CD4-positive, alpha-beta T cell treated with Interleukin-4 for 1 hour (primary cell): ENCODE measurements at regions not wholly inside any gene's neighbourhood (a gene's known extent, or its start where the extent isn't known, plus 50 kb on each side); places are given as distances from the start of the nearest gene placed in this dataset.
"Not testable (repeated sequence)": the region's sequence is repeated elsewhere in the genome, so short reads cannot be mapped to it uniquely, and the experiment has no call there.

Experiments used
- DNase-seq, 2 donors: peaks; one replicate each; pipeline ENCODE4 v3.0.0-alpha.2; 2020 to 2022

DNA sequence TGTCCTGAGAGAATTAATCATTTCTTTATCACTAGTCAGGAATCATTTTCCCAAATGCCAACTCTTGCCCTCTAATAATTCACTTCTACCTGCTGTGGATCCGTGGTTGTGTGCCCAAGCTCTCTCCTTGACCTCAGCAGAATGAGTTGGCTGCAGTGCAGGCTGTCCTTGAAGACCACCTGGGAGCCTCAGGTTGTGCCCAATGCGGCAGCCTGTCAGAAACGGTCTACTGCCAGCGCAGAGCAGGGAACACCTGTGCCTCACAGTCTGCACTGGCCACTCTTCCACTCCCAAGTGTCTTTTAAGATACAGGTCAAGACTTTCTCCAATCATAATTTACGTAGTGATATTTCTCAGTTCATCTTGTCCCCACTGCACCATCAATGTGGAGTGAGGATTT is 246.0 kb upstream of the PHF14 start:
- DNase-seq, result no peak

DNA sequence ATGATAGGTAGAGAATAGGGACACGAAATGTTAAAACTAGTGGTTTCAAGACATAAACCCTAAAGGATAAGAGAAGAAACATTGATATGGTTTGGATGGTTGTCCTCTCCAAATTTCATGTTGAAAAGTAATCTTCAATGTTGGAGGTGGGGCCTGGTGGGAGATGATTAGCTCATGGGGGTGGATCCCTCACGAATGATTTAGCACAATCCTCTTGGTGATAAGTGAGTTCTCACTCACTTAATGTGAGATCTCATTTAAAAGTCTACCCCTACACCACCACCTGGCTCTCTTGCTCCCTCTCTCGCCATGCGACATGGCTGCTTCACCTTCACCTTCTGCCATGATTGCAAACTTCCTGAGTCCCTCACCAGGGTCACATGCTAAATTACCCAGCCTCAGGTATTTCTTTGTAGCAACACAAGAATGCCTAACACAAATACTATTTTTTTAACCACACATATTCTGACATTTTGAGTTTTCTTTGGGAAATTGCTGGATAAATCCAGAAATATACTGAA is 242.4 kb upstream of the PHF14 start:
- no peak for DNase-seq

DNA sequence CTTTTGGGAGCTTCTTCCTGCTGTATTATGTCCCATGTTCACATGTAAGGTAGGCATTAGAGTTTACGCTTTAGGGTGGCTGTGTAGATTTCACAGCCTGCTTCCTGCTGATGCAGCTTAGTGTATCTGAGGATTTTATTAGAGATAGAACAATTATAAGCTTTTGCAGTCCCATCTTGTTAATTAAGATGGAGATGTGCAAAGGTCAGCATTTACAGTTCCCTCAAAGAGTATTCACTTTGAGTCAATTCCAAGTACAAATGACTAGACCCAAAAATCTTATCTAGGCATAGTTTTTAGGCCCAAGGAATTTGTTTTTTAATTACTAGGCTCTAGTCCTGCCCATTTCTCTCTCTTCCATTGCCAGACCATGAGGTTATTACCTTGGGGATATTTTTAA is 239.9 kb upstream of the PHF14 start:
- no peak for DNase-seq

DNA sequence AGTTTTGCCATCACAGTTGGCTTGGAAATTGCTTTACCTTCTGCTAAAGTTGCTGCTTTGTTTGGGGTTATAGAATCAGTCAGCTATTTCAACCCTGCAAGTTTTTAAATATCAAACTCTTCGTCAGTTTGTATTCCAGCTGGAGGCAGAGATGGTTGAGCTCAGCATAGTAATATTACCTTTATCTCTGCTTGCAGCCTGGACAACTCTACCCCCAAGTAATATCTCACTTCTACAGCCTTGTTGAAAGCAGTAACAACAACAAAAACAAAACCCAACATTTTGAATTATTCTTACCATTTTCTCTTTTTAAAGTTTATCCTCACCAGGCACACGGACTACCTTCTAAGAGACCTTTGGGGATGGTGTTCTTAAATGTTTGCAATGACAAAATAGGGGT is 239.1 kb upstream of the PHF14 start:
- no peak for DNase-seq

DNA sequence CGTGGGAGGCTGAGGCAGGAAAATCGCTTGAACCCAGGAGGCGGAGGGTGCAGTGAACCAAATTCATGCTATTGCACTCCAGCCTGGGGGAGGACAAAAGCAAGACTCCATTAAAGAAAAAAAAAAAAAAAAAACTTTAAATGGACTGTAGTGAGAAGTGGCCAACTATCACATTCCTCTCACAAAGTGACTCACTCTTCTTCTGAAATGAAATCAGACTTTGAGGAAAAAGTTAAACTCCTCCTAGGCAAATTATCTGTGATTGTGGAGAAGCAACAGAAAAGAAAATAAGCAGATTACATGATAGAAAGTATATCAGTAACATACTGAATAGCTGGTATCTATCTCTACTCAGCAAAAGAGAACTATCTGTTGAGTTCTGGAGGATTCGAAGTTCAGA is 234.3 kb upstream of the PHF14 start:
- no peak for DNase-seq

DNA sequence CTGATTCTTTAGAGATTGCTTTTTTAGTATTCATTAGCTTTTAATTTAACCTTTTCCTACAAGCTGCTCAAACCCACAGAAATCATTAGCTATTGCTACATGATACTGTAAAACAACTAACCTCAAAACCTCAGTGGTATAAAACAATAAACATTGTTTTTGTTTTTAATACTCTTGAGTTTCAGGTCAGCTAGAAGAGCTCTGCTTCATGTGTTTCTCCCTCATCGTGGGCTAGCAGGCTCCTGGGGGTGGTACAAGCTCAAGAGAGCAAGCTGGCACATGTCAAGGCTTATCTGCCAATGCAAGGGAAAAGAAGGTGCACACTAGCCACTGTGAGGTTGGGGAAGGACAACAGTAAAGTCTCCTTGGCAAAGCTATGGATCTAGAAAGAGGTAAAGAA is 232.9 kb upstream of the PHF14 start:
- no peak for DNase-seq

DNA sequence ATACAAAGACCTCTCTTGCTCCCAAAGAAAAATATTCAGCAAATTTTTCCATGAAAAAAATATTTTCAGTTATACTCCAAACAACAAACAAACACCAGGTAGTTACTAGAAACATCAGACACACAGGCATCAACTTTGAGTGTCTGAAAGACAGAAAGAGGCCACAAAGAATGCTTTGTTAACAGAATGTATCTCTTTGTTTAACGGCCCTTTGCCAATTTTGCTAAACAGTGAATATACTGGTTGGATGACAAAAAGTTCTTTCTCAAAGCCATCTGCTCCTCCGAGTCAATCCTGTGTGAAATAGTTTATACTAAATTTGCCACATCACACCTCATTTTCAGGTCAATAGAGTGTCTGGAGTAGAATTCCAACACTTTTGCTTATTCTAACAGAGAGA is 216.7 kb upstream of the PHF14 start:
- no peak for DNase-seq

DNA sequence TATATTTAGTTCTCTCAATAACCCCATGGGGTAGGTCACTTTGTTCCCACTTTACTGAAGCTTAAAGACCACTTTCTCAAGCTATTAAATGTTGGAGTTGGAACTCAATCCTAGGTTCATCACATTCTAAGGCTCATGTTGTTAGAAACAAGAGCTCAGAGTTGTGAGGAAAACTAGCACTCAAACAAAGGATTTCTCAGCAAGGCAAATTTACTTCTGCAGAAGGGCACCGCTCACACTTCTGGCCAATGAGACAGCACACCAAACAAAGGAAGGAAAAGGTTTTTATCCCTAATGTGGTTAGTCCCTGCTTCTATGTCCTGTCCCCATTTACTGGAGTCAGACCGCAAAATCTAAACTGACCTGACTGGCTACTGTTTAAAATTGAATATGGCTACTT is 214.6 kb upstream of the PHF14 start:
- DNase-seq, result no peak

DNA sequence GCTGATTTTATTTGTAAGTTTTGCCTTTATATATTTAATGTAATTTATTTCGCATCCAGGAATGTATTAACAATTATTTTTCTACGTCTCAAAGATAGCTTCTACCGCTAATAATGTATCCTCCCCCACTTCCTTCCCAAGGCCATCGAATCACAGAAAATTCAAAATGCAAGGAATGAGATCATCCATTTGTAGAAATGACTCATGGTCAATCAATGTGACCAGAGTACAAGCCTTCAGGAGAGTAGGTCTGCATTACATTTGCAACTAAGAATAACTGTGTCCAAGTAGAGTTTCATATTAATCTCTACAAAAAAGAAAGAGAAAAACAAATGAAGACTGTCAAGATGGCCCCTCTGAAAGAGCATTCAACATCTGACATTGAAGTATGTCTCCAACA is 205.9 kb upstream of the PHF14 start:
- DNase-seq, result no peak

DNA sequence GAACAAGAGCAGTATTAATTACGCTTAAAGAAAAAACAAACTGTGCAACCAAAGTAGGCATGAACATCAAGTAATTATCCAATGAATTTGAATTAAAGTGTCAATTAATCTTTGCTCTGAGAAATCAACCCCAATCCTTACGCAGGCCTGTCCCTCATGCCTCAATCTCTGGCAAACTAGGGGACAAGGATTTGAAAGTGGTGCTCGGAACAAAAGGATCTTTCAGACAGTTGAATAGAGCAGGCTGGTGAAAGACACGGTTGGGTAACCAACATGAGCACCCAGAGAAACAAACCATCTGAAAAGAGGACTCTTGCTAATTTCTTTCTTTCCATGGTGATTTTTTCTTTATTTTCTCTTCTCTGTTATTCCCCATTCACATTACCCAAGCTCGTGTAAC is 203.5 kb upstream of the PHF14 start:
- no peak for DNase-seq

DNA sequence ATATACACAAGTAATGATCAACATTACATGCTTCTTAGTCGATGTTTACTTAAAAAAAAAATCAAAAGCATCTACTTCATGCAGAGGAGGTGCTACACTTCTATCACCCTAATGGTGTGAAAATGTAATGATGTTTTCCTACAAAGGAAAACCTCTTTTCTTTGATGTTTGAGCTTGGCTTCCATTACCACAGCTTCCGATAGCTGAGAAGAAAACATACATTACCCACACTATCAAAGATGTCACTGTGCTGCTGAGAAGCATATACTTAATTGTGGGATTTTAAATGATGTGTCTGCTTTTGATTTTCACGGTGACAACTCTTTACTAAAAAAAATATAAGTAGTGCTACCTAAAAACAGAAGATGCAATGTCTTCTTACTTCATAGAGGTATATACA is 200.2 kb upstream of the PHF14 start:
- no peak for DNase-seq

DNA sequence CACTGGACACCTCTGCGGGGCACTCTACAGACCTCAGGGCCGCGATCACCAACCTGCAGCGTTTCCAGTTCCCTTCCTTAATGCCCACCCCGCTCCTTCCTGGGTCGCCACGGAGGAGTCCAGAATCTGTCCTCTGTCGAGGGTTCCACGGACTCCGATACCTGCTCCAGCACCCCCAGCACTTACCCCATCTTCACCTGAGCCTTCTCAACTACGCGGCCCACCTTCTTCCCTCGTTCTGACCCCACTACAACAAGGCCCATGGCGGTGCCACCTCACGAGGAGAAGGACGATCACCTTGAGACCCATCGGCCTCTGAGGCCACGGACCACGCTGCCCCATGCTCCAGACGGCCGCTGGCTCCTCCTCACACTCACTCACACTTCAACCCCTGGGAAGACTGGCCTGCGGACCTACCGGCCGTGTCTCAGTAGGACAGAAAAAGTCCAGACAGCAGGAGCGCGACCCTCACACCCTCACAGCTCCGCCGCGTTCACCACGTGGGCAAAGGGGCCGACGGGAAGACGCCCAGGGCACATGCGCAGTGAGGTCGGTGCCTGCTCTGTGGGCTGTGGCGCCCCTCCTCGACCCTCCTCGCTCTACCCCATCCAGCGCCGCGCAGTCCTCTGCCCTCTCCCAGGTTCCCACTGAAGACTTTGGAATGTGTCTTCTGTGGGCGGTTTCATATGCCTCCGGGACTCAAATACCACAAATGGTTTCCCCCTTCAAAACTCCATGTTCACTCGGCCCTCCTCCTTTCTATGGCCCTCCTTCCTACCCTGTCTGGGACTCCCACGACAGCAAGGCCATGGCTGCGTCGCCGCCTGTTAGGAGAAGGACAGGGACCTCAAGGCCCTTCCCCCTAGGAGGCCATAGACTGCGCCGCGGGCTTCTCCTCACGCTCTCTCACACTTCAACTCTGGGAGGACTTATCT is 193.9 kb upstream of the PHF14 start:
- DNase-seq, result no peak

DNA sequence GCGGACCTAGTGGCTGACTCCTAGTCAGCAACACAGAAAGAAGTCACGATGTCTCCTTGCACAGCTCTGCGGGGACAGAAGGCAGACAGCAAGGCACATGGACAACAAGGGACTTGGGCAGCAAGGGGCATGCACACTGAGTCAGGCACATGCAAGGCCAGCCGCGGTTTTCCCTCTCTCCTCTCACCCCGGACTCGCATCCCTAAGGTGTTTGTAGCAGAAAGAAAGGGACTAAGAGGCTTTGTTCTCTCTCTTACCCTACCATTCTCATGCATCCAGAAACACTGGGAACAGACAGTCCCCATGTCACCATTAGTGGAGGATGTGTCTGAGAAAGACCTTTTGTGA is 193.3 kb upstream of the PHF14 start:
- no peak for DNase-seq

DNA sequence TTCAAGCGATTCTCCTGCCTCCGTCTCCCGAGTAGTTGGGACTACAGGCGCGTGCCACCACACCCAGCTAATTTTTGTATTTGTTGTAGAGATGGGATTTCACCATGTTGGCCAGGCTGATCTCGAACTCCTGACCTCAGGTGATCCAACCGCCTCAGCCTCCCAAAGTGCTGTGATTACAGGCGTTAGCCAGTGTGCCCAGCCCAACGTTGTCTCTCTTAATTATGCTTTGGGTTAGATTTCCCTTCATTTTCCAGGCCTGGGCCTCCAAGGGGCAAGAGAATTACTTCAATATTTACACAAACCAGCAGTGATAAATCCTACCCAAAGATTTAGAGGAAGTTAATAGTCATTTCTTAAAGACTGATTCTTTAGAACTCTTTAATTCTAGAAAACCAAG is 186.7 kb upstream of the PHF14 start:
- not testable (repeated sequence) for DNase-seq

DNA sequence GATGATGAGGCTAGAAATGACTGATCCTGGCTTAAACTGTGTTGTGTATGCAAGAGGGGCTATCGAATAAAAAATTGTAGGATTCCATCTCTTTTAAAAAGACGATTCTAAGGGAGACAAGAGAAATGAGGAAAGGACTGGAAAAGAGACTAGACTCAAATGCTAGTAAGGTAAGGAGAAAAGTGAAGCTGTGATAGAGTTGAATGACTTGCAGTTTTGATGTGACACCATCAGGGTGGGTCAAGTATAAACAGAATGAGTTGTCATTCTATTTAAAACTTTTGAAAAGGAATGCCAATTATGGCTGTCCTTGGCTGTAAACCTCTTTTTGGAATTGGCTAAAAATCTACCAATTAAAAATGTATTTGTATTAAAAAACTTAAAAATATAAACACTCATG is 184.5 kb upstream of the PHF14 start:
- DNase-seq, result no peak

DNA sequence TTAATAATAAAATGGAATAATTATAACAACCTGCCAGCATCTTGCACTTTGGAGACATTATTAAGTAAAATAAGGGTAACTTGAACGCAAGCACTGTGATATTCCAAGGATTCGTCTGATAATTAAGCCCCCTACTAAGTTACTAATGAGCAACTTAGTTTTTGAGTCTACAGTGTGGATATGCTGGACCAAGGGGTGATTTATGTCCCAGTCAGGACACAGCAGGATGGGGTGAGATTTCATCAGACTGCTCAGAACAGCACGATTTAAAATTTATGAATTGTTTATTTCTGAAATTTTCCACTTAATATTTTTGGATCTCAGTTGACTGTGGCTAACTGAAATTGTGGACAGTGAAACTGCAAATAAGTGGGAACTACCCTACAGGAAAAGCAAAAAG is 182.8 kb upstream of the PHF14 start:
- no peak for DNase-seq

DNA sequence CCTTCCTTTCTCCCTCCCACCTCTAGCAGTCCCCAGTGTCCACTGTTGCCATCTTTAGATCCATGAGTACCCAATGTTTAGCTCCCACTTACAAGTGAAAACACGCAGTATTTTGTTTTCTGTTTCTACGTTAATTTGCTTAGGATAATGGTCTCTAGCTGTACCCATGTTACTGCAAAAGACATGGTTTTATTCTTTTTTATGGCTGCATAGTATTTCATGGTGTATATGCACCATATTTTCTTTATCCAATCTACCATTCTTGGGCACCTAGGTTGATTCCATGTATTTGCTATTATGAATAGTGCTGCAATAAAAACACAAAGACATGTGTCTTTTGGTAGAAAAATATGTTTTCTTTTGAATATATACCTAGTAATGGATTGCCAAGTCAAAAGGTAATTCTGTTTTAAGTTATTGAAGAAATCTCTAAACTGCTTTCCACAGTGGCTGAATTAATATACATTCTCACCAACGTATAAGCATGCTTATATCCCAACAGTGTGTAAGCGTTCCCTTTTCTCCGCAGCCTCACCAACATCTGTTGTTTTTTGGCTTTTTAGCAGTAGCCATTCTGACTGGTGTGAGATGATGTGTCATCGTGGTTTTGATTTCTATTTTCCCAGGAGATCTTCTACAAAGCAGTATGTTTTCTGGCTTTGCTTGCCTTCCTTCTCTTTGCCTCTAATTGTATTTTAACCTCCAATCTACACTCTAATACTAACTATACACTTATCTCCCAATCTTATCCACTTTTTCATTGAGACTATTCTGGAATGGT is 179.5 kb upstream of the PHF14 start:
- no peak for DNase-seq

DNA sequence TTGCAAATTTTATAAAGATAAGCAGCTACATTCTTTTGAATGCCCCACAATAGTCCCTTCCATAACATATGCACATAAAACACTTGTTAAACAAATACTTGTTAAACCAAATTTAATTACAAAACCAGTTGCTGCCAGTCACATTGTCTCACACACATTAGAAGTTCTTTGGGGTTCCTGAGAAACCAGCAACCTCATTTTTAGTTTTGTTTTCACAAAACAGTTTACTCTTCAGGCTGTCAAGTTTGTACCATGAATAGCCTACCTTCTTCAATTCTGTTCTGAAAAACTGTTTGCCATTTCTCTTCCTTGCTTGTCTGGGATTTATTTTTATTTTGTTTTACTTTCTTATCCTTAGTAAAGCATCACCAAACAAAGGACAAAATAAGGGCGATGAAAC is 176.5 kb upstream of the PHF14 start:
- no peak for DNase-seq

DNA sequence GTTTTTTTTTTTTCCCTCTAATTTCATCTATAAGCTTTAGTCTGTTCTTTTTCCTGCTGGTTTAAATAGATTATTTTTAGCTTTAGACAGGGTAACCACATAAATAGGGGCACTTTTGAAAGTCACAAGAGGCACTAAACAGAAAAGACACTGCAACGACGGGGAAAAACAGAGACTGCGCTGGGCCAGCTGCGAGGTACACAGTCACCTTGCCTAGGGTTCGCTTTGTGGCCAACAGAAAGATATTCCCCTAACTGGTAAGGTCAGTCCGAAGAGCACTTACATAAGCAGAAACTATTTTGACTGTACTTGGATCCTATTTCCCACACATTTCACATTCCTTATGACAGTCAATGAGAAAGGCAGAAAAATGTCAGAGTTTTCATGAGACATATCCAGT is 175.6 kb upstream of the PHF14 start:
- DNase-seq, result no peak

DNA sequence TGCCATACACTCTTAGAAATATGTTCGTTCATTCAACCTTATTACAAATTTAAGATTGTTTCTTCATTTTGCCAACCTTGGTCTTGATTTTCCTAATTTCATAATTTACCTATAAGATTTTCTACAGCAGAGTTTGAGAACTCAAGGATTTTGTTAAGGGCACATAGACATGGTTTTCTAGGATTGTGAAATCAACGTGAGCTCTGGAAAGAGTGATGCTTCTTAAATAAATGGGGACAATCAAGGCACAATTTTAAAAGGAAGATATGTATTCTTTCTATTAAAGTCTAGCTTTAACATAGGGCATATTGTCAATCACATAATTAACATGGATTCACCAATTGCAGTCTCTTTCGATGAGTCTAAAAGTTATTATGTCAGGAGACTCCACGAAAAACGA is 174.2 kb upstream of the PHF14 start:
- no peak for DNase-seq

DNA sequence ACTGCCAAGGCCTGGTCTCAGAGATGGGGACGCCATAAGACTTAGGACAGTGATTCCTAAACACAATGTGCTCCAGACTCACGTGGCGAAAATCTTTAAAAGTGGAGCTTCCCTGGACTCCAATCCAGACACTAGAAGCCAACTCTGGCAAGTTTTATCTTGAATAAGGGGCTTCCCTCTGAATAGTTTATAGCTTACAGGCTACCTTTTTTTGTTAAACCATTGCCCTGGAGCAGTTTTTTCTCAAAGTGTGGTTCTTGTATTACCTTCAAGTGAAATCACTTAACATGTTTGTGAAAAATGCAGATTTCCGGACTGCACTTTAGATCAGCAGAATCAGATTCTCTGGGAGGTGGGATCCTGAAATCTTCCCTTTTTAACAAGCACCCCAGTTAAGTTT is 171.7 kb upstream of the PHF14 start:
- no peak for DNase-seq

DNA sequence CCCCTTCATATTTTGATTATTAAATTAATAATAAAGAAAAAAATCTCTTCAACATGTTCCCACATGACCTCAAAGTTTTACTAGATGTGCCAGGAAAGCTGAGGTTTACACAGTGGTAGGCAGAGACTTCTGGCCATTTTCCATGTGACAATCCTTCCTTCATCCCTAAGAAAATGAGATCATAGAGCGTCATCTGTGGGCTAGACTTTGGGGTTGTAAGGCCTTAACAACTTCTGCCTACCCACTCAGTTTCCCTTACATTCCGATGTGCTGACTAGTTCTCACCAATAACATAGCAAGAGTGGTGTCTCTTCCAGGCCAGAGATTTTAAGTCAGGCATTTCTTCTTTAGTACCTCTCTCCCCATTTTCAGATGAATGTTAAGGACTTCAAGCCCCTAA is 171.1 kb upstream of the PHF14 start:
- no peak for DNase-seq

DNA sequence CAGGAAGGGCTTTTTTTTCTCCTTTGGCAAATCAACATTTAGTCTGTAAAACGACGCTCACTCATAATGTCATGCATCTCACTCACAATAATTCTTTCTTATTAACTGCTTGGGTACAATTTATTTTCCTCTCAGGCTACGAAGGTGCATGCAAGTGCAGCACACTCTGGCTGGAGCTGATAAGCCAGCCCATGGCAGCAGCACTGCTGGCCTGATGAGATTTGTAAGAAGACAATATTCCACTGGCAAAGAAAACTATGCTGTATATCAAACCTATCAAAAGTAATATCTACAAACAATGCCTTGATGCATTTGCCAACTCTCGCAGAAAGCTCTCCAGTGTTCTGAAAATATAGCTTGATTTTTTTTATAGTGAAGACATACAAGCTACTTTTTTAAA is 170.0 kb upstream of the PHF14 start:
- DNase-seq, result no peak

DNA sequence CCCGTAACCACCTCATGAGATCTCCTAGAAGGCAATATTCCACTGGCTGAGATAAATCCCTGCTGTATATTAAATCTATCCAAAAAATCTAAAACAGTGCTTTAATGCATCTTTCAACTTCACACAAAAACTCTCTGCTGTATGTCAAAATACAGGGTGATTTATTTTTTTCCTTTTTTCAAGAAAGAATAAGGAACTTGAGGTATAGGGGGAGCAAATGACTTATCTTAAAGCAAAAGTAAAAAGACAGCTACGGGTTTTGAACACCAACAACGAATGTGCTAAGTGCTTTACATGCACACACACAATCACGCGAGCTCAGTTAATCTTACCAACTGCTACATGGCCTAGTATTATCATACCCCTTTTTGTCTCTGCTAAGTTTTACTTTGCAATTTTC is 168.9 kb upstream of the PHF14 start:
- DNase-seq, result no peak
